HEK293T (cell line): ENCODE measurements at regions not wholly inside any gene's neighbourhood (a gene's known extent, or its start where the extent isn't known, plus 50 kb on each side); places are given as distances from the start of the nearest gene placed in this dataset.

Source experiments
- ARNT ChIP-seq: fragments of 450-650 bp; IDR thresholded peaks from 2 replicates; pipeline ENCODE4 v1.6.1; 2017; ENCODE audit warnings: mild to moderate bottlenecking
- BHLHE40 ChIP-seq: fragments of 450-650 bp; IDR thresholded peaks from 2 replicates; pipeline ENCODE4 v1.6.1; 2016; ENCODE audit warnings: mild to moderate bottlenecking, moderate library complexity, borderline replicate concordance
- CTBP1 ChIP-seq: fragments of 450-650 bp; IDR thresholded peaks from 2 replicates; pipeline ENCODE4 v1.6.1; 2016; ENCODE audit warnings: borderline replicate concordance
- ELF4 ChIP-seq: fragments of 450-650 bp; IDR thresholded peaks from 2 replicates; pipeline ENCODE4 v1.6.1; 2017; ENCODE audit warnings: antibody characterized with exemption
- FOXA1 ChIP-seq: fragments of 450-650 bp; IDR thresholded peaks from 2 replicates; pipeline ENCODE4 v1.6.1; 2016; ENCODE audit warnings: mild to moderate bottlenecking
- FOXK2 ChIP-seq: fragments of 450-650 bp; IDR thresholded peaks from 2 replicates; pipeline ENCODE4 v1.6.1; 2016; ENCODE audit warnings: mild to moderate bottlenecking
- FOXM1 ChIP-seq: fragments of 450-650 bp; IDR thresholded peaks from 2 replicates; pipeline ENCODE4 v1.6.1; 2017; ENCODE audit warnings: mild to moderate bottlenecking, borderline replicate concordance
- LEF1 ChIP-seq: fragments of 450-650 bp; IDR thresholded peaks from 2 replicates; pipeline ENCODE4 v1.6.1; 2017; ENCODE audit warnings: mild to moderate bottlenecking, borderline replicate concordance
- NFRKB ChIP-seq: fragments of 450-650 bp; IDR thresholded peaks from 2 replicates; pipeline ENCODE4 v1.6.1; 2016; ENCODE audit warnings: mild to moderate bottlenecking, moderate library complexity
- PKNOX1 ChIP-seq: fragments of 450-650 bp; IDR thresholded peaks from 2 replicates; pipeline ENCODE4 v1.6.1; 2016
- SP1 ChIP-seq: fragments of 450-650 bp; IDR thresholded peaks from 2 replicates; pipeline ENCODE4 v1.6.1; 2017
- SUZ12 ChIP-seq: fragments of 450-650 bp; IDR thresholded peaks from 2 replicates; pipeline ENCODE4 v1.6.1; 2016; ENCODE audit warnings: mild to moderate bottlenecking
- TARDBP ChIP-seq: fragments of 450-650 bp; IDR thresholded peaks from 2 replicates; pipeline ENCODE4 v1.6.1; 2016

- no peak for TF ChIP-seq CTBP1
- no peak for TF ChIP-seq ARNT
- TF ChIP-seq SUZ12 = no peak
- TF ChIP-seq TARDBP = no peak
- TF ChIP-seq BHLHE40 = no peak
- no peak for TF ChIP-seq FOXM1
- no peak for TF ChIP-seq PKNOX1
- no peak for TF ChIP-seq NFRKB
- no peak for TF ChIP-seq FOXK2
- TF ChIP-seq SP1 = no peak
- TF ChIP-seq LEF1 = no peak
- TF ChIP-seq ELF4 = no peak
- no peak for TF ChIP-seq FOXA1
These were observed 417.7 kb downstream of the BUD13 start for GRCh38 chr11:116355104-116355503.
